Right ventricle myocardium inferior (tissue), 1 donor: ENCODE measurements at regions not wholly inside any gene's neighbourhood (a gene's known extent, or its start where the extent isn't known, plus 50 kb on each side); places are given as distances from the start of the nearest gene placed in this dataset.
"Not testable (repeated sequence)": the region's sequence is repeated elsewhere in the genome, so short reads cannot be mapped to it uniquely, and the experiment has no call there.

Experiments
- ATAC-seq: fragments of 200-7000 bp; cut with Tn5 transposase; one replicate; pipeline ENCODE4 v1.9.1; 2020; ENCODE audit warnings: mild to moderate bottlenecking, moderate library complexity
- DNase-seq: peaks from one replicate; pipeline ENCODE4 v3.0.0; 2021; ENCODE audit errors: missing footprints
- intact Hi-C: fragments of 100-400 bp; cut with DNase I; formaldehyde crosslinking; loops from one replicate; pipeline ENCODE4 v1.11.0; 2022
- donor health status: DM: no; HTN: yes; CAD: no; lungs with severe emphysema.

- ATAC-seq (no peak), DNase-seq (no peak)
- intact Hi-C loops: no loop called here
Measured at GRCh38 chr1:193457676-193458075, 271.3 kb upstream of the B3GALT2 start.

- no peak for ATAC-seq
- no peak for DNase-seq
- intact Hi-C loops: no loop called here
Measured at GRCh38 chr1:193456811-193457280, 270.4 kb upstream of the B3GALT2 start.

GRCh38 chr1:193451606-193452005, 265.2 kb upstream of the B3GALT2 start:
- no peak for ATAC-seq
- intact Hi-C loops: no loop called here

GRCh38 chr1:193451001-193451400, 264.6 kb upstream of the B3GALT2 start:
- DNase-seq: no peak
- intact Hi-C loops: no loop called here

More at GRCh38 chr1:193451606-193452005, 265.2 kb upstream of the B3GALT2 start:
- no peak for DNase-seq

GRCh38 chr1:193448682-193449461, 262.5 kb upstream of the B3GALT2 start:
- DNase-seq: no peak
- ATAC-seq: no peak
- intact Hi-C loops: no loop called here

More at GRCh38 chr1:193451001-193451400, 264.6 kb upstream of the B3GALT2 start:
- ATAC-seq: no peak

- DNase-seq: no peak
- ATAC-seq: no peak
Measured at GRCh38 chr1:193443886-193444285, 257.5 kb upstream of the B3GALT2 start.

GRCh38 chr1:193438771-193439170, 252.4 kb upstream of the B3GALT2 start:
- intact Hi-C loops: no loop called here

More at GRCh38 chr1:193443886-193444285, 257.5 kb upstream of the B3GALT2 start:
- intact Hi-C loops: no loop called here

GRCh38 chr1:193438312-193438711, 251.9 kb upstream of the B3GALT2 start:
- ATAC-seq: no peak
- DNase-seq: no peak
- intact Hi-C loops: no loop called here

More at GRCh38 chr1:193438771-193439170, 252.4 kb upstream of the B3GALT2 start:
- DNase-seq (no peak), ATAC-seq (no peak)

GRCh38 chr1:193437785-193438184, 251.4 kb upstream of the B3GALT2 start:
- no peak for ATAC-seq

GRCh38 chr1:193437333-193437732, 250.9 kb upstream of the B3GALT2 start:
- ATAC-seq, intact Hi-C loops, DNase-seq: not testable (repeated sequence)

More at GRCh38 chr1:193437785-193438184, 251.4 kb upstream of the B3GALT2 start:
- intact Hi-C loops: no loop called here
- no peak for DNase-seq

GRCh38 chr1:193435781-193436180, 249.4 kb upstream of the B3GALT2 start:
- DNase-seq: no peak
- intact Hi-C loops: no loop called here
- ATAC-seq: no peak

GRCh38 chr1:193434319-193434718, 247.9 kb upstream of the B3GALT2 start:
- DNase-seq (no peak), ATAC-seq (no peak)
- intact Hi-C loops: no loop called here

GRCh38 chr1:193433599-193433998, 247.2 kb upstream of the B3GALT2 start:
- intact Hi-C loops: no loop called here
- DNase-seq: no peak
- no peak for ATAC-seq

GRCh38 chr1:193432979-193433587, 246.7 kb upstream of the B3GALT2 start:
- intact Hi-C loops: no loop called here
- DNase-seq (no peak), ATAC-seq (no peak)

- DNase-seq (no peak), ATAC-seq (no peak)
- intact Hi-C loops: no loop called here
Measured at GRCh38 chr1:193431265-193431977, 245.0 kb upstream of the B3GALT2 start.

- intact Hi-C loops: no loop called here
- ATAC-seq: no peak
- DNase-seq: no peak
Measured at GRCh38 chr1:193427524-193427923, 241.1 kb upstream of the B3GALT2 start.

GRCh38 chr1:193426061-193426460, 239.6 kb upstream of the B3GALT2 start:
- intact Hi-C loops: no loop called here

GRCh38 chr1:193421487-193421886, 235.1 kb upstream of the B3GALT2 start:
- ATAC-seq (no peak), DNase-seq (peak; percentile 22)
- intact Hi-C loops: no loop called here

More at GRCh38 chr1:193426061-193426460, 239.6 kb upstream of the B3GALT2 start:
- ATAC-seq: no peak
- no peak for DNase-seq

- intact Hi-C loops: no loop called here
- ATAC-seq (no peak), DNase-seq (no peak)
Measured at GRCh38 chr1:193419295-193419694, 232.9 kb upstream of the B3GALT2 start.

GRCh38 chr1:193418745-193419058, 232.3 kb upstream of the B3GALT2 start:
- peak; percentile 5 for ATAC-seq
- intact Hi-C loops: no loop called here
- DNase-seq: no peak
